Mucosa of descending colon (tissue), 3 donors: ENCODE measurements at regions not wholly inside any gene's neighbourhood (a gene's known extent, or its start where the extent isn't known, plus 50 kb on each side); places are given as distances from the start of the nearest gene placed in this dataset.

Experiments
- ATAC-seq: fragments of 200-7000 bp; cut with Tn5 transposase; one replicate; pipeline ENCODE4 v1.9.1; 2020; ENCODE audit warnings: mild to moderate bottlenecking, moderate library complexity
- DNase-seq, 3 donors: peaks; one replicate each; pipeline ENCODE4 v3.0.0-alpha.2; 2020
- H3K36me3 ChIP-seq: fragments of 200-600 bp; one replicate; pipeline ENCODE4 v1.8.0; 2021; ENCODE audit warnings: low read depth, mild to moderate bottlenecking
- H3K4me1 ChIP-seq: fragments of 200-600 bp; one replicate; pipeline ENCODE4 v1.8.0; 2021; ENCODE audit warnings: low read depth, mild to moderate bottlenecking
- H3K4me3 ChIP-seq: fragments of 200-600 bp; one replicate; pipeline ENCODE4 v1.8.0; 2021; ENCODE audit warnings: mild to moderate bottlenecking
- H3K9me3 ChIP-seq: fragments of 200-600 bp; one replicate; pipeline ENCODE4 v1.8.0; 2021; ENCODE audit warnings: mild to moderate bottlenecking
- CTCF ChIP-seq: fragments of 200-600 bp; IDR thresholded peaks from one replicate; pipeline ENCODE4 v1.8.0; 2022; ENCODE audit warnings: antibody characterized with exemption, mild to moderate bottlenecking
- intact Hi-C, 2 donors: fragments of 100-400 bp; cut with DNase I in 1 of 2; cut with micrococcal nuclease in 1 of 2; formaldehyde crosslinking; loops; one replicate each; pipeline versions ENCODE4 v1.11.0 to v1.11.1; 2022; cut with DNase I, micrococcal nuclease
- donor health status: DM: no; HTN: no; CAD: no; lungs with moderate emphysema.
- donor health status: DM: no; HTN: no; CAD: no.
- donor health status: DM: no; HTN: yes; CAD: no.

- Histone ChIP-seq H3K4me3 (no peak overlapping the region), H3K4me1 (no peaks in the 10 kb centered on the region), H3K9me3 (no peaks in the 10 kb centered on the region), H3K36me3 (no peaks in the 10 kb centered on the region)
- no peak for TF ChIP-seq CTCF
- no peak for ATAC-seq
- DNase-seq = no peak
- intact Hi-C loops = no loop called here
Measured at GRCh38 chr10:78769526-78769925, 299.2 kb upstream of the ZMIZ1 start.

- Histone ChIP-seq H3K9me3 (no peaks in the 10 kb centered on the region), H3K4me1 (no peaks in the 10 kb centered on the region), H3K36me3 (no peaks in the 10 kb centered on the region), H3K4me3 (no peak overlapping the region)
- intact Hi-C loops = no loop called here
- ATAC-seq = no peak
- no peak for DNase-seq
- TF ChIP-seq CTCF = no peak
Measured at GRCh38 chr10:78770167-78771090, 298.3 kb upstream of the ZMIZ1 start.

- DNase-seq (no peak), ATAC-seq (no peak)
- Histone ChIP-seq H3K9me3 (no peaks in the 10 kb centered on the region), H3K36me3 (no peaks in the 10 kb centered on the region), H3K4me3 (no peak overlapping the region), H3K4me1 (no peaks in the 10 kb centered on the region)
- TF ChIP-seq CTCF = no peak
- intact Hi-C loops = no loop called here
Measured at GRCh38 chr10:78771260-78771659, 297.5 kb upstream of the ZMIZ1 start.

GRCh38 chr10:78771808-78772455 is 296.8 kb upstream of the ZMIZ1 start:
- Histone ChIP-seq H3K36me3 (no peaks in the 10 kb centered on the region), H3K4me1 (peaks cover 2% of the 10 kb centered on the region), H3K9me3 (no peaks in the 10 kb centered on the region), H3K4me3 (no peak overlapping the region)
- ATAC-seq (no peak), DNase-seq (no peak)
- no peak for TF ChIP-seq CTCF
- intact Hi-C loops = no loop called here

- no peaks in the 10 kb centered on the region for H3K36me3 ChIP-seq
- intact Hi-C loops = no loop called here
- TF ChIP-seq CTCF = no peak
- H3K4me1 ChIP-seq = peaks cover 6% of the 10 kb centered on the region
- DNase-seq = no peak
- ATAC-seq = no peak
- H3K4me3 ChIP-seq = no peak overlapping the region
- no peaks in the 10 kb centered on the region for H3K9me3 ChIP-seq
Measured at GRCh38 chr10:78772486-78772885, 296.3 kb upstream of the ZMIZ1 start.
